A549 (cell line): ENCODE measurements at regions not wholly inside any gene's neighbourhood (a gene's known extent, or its start where the extent isn't known, plus 50 kb on each side); places are given as distances from the start of the nearest gene placed in this dataset.

Experiments used
- EHMT2 ChIP-seq: fragments of 200-600 bp; sonication (generic); IDR thresholded peaks from 2 replicates; pipeline ENCODE4 v1.6.1; 2016; ENCODE audit warnings: antibody characterized with exemption, low read depth, mild to moderate bottlenecking, moderate library complexity
- EP300 ChIP-seq, 2 experiments: fragments of >200 bp; sonication (Bioruptor Twin); formaldehyde crosslinking; IDR thresholded peaks; 2 replicates in 1 of 2; 3 replicates in 1 of 2; pipeline ENCODE4 v1.6.1; 2016 to 2017
- FOSL2 ChIP-seq, 2 experiments: fragments of 450-650 bp in 1 of 2; fragments of >200 bp in 1 of 2; sonication (Bioruptor Twin) in 1 of 2; formaldehyde crosslinking; IDR thresholded peaks; 2 replicates each; pipeline versions ENCODE4 v1.5.0 to v1.6.1; 2016 to 2020; ENCODE audit warnings: mild to moderate bottlenecking in 1 of 2, moderate library complexity in 1 of 2
- HDAC2 ChIP-seq: fragments of 200-600 bp; sonication (generic); IDR thresholded peaks from 2 replicates; pipeline ENCODE4 v1.6.1; 2016
- NFE2L2 ChIP-seq: fragments of 150-350 bp; conservative IDR thresholded peaks from 2 replicates; pipeline ENCODE4 v1.6.1; 2014; ENCODE audit warnings: low read length
- NR3C1 ChIP-seq: fragments of >200 bp; sonication (Bioruptor Twin); formaldehyde crosslinking; IDR thresholded peaks from 3 replicates; pipeline ENCODE4 v1.6.1; 2017
- POLR2A ChIP-seq: IDR thresholded peaks from 2 replicates; pipeline ENCODE4 v1.6.1; 2012; ENCODE audit warnings: mild to moderate bottlenecking, low read length
- SMC3 ChIP-seq: fragments of >200 bp; sonication (Bioruptor Twin); formaldehyde crosslinking; IDR thresholded peaks from 3 replicates; pipeline ENCODE4 v1.6.1; 2018; ENCODE audit warnings: inconsistent platforms
- ZNF302 ChIP-seq: fragments of 250-450 bp; sonication (Bioruptor Pico); IDR thresholded peaks from 2 replicates; pipeline ENCODE4 v1.9.0; 2021; ENCODE audit warnings: inconsistent platforms, mild to moderate bottlenecking, moderate library complexity
- TF ChIP-seq, protein P1 (sequence below): fragments of >200 bp; sonication (Bioruptor Twin); formaldehyde crosslinking; IDR thresholded peaks from 3 replicates; pipeline ENCODE4 v1.5.1; 2016
- TF ChIP-seq, protein P2 (sequence below): fragments of 250-450 bp; sonication (Bioruptor Pico); IDR thresholded peaks from 2 replicates; pipeline ENCODE4 v1.5.0; 2021; ENCODE audit warnings: mild to moderate bottlenecking, moderate library complexity, borderline replicate concordance
- TF ChIP-seq, protein P3 (sequence below): fragments of >200 bp; sonication (Bioruptor Twin); formaldehyde crosslinking; IDR thresholded peaks from 3 replicates; pipeline ENCODE4 v1.6.1; 2016
- TF ChIP-seq, protein P4 (sequence below): IDR thresholded peaks from 2 replicates; pipeline ENCODE4 v1.6.1; 2012

DNA sequence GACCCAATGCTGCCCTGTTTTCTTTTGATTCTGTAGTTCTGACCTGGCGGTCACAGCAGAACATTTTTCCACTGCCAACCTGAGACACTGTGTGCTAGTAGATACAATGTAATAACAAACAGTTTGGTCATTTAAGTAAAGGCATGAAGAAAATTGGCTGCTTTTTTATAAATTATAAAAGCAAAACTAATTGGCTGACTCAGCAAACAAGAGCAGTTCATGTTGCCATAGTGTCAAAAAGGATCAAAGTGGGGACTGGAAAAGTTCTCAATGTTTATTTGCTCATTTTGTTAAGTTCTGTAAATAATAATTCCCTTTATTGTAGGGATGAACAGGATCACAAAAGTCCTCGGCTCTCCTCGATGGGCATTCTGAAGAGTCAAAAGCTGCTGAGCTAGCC lies 599.5 kb downstream of the PKHD1 start:
- TF ChIP-seq SMC3 = no peak
- no peak for TF ChIP-seq EP300 (IDR thresholded peaks at IDR 0.05)
- TF ChIP-seq, protein P1, sequence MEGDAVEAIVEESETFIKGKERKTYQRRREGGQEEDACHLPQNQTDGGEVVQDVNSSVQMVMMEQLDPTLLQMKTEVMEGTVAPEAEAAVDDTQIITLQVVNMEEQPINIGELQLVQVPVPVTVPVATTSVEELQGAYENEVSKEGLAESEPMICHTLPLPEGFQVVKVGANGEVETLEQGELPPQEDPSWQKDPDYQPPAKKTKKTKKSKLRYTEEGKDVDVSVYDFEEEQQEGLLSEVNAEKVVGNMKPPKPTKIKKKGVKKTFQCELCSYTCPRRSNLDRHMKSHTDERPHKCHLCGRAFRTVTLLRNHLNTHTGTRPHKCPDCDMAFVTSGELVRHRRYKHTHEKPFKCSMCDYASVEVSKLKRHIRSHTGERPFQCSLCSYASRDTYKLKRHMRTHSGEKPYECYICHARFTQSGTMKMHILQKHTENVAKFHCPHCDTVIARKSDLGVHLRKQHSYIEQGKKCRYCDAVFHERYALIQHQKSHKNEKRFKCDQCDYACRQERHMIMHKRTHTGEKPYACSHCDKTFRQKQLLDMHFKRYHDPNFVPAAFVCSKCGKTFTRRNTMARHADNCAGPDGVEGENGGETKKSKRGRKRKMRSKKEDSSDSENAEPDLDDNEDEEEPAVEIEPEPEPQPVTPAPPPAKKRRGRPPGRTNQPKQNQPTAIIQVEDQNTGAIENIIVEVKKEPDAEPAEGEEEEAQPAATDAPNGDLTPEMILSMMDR = no peak
- TF ChIP-seq HDAC2 = no peak
- TF ChIP-seq POLR2A = no peak
- no peak for TF ChIP-seq NFE2L2
- TF ChIP-seq NR3C1 = no peak
- TF ChIP-seq, protein P2, sequence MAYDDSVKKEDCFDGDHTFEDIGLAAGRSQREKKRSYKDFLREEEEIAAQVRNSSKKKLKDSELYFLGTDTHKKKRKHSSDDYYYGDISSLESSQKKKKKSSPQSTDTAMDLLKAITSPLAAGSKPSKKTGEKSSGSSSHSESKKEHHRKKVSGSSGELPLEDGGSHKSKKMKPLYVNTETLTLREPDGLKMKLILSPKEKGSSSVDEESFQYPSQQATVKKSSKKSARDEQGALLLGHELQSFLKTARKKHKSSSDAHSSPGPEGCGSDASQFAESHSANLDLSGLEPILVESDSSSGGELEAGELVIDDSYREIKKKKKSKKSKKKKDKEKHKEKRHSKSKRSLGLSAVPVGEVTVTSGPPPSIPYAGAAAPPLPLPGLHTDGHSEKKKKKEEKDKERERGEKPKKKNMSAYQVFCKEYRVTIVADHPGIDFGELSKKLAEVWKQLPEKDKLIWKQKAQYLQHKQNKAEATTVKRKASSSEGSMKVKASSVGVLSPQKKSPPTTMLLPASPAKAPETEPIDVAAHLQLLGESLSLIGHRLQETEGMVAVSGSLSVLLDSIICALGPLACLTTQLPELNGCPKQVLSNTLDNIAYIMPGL = no peak
- TF ChIP-seq, protein P3, sequence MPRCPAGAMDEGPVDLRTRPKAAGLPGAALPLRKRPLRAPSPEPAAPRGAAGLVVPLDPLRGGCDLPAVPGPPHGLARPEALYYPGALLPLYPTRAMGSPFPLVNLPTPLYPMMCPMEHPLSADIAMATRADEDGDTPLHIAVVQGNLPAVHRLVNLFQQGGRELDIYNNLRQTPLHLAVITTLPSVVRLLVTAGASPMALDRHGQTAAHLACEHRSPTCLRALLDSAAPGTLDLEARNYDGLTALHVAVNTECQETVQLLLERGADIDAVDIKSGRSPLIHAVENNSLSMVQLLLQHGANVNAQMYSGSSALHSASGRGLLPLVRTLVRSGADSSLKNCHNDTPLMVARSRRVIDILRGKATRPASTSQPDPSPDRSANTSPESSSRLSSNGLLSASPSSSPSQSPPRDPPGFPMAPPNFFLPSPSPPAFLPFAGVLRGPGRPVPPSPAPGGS = no peak
- TF ChIP-seq, protein P4, sequence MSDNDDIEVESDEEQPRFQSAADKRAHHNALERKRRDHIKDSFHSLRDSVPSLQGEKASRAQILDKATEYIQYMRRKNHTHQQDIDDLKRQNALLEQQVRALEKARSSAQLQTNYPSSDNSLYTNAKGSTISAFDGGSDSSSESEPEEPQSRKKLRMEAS = no peak
- TF ChIP-seq EHMT2 = no peak
- no peak for TF ChIP-seq FOSL2 (IDR thresholded peaks at IDR 0.05)
- no peak for TF ChIP-seq FOSL2 (CRISPR knock-in tag; IDR thresholded peaks at IDR 0.05)
- no peak for TF ChIP-seq ZNF302 (CRISPR knock-in tag)
